ENCODE measurements at regions not wholly inside any gene's neighbourhood (a gene's known extent, or its start where the extent isn't known, plus 50 kb on each side); places are given as distances from the start of the nearest gene placed in this dataset.

DNA sequence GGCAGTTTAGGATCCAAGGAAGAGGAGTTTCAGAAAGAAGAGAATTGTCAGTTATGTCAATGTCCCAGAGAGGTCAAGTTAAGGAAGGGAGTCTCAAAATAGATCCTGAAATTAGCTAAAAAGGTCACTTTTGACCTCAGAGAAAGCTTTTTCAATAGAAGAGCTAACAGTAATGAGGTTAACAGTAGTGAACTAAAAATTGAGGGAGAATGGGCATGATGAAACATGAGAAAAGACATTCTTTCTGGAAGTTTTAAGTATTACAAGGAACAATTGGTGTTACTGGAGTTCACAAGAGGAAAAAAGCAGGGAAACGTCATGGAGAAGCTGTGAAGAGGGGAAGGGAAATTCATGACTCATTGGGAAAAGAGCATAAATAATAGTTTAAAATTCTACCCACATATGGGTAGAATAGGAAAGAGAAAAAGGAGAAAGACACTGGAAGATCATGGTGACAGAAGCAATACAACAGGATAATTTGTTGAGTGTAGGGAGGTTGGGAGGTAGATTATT lies 381.2 kb upstream of the FAR2 start:
- TF ChIP-seq CTCF (IDR thresholded peaks at IDR 0.05; ENCODE audit: insufficient read depth, low read length) (no peak), POLR2AphosphoS5 (IDR thresholded peaks at IDR 0.05; ENCODE audit: low read depth) (no peak), GABPA (IDR thresholded peaks at IDR 0.05; ENCODE audit: low read depth) (no peak)
- TF ChIP-seq, protein P1, sequence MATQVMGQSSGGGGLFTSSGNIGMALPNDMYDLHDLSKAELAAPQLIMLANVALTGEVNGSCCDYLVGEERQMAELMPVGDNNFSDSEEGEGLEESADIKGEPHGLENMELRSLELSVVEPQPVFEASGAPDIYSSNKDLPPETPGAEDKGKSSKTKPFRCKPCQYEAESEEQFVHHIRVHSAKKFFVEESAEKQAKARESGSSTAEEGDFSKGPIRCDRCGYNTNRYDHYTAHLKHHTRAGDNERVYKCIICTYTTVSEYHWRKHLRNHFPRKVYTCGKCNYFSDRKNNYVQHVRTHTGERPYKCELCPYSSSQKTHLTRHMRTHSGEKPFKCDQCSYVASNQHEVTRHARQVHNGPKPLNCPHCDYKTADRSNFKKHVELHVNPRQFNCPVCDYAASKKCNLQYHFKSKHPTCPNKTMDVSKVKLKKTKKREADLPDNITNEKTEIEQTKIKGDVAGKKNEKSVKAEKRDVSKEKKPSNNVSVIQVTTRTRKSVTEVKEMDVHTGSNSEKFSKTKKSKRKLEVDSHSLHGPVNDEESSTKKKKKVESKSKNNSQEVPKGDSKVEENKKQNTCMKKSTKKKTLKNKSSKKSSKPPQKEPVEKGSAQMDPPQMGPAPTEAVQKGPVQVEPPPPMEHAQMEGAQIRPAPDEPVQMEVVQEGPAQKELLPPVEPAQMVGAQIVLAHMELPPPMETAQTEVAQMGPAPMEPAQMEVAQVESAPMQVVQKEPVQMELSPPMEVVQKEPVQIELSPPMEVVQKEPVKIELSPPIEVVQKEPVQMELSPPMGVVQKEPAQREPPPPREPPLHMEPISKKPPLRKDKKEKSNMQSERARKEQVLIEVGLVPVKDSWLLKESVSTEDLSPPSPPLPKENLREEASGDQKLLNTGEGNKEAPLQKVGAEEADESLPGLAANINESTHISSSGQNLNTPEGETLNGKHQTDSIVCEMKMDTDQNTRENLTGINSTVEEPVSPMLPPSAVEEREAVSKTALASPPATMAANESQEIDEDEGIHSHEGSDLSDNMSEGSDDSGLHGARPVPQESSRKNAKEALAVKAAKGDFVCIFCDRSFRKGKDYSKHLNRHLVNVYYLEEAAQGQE (IDR thresholded peaks at IDR 0.05; ENCODE audit: insufficient replicate concordance, low read depth): no peak

Measured in HL-60 (cell line).